IMR-90 (cell line): ENCODE measurements at regions not wholly inside any gene's neighbourhood (a gene's known extent, or its start where the extent isn't known, plus 50 kb on each side); places are given as distances from the start of the nearest gene placed in this dataset.

ENCODE experiments used
- ATAC-seq: fragments of 200-7000 bp; cut with Tn5 transposase; 2 replicates; pipeline ENCODE4 v1.9.1; 2020; ENCODE audit warnings: low read depth, mild to moderate bottlenecking, moderate library complexity
- BruUV-seq: library from RNA; stranded (reverse); fragments of 400-500 nt; replicated peaks from 2 replicates; lab custom pipeline; 2021; lab: Mats Ljungman, UMichigan
- CTCF ChIA-PET: fragments of 300-600 bp; formaldehyde crosslinking; extraction: SDS; loops from one replicate; lab custom pipeline; 2021; ENCODE audit warnings: antibody characterized with exemption; lab: Yijun Ruan, JAX
- POLR2A ChIA-PET: fragments of 300-600 bp; sonication (Branson Sonifier 250); formaldehyde crosslinking; loops from one replicate; lab custom pipeline; 2022; ENCODE audit warnings: antibody characterized with exemption; ENCODE audit not compliant: unreplicated experiment; lab: Charles Lee
- DNase-seq: peaks from one replicate; pipeline ENCODE4 v3.0.0; 2013
- H2AFZ ChIP-seq: replicated peaks from 2 replicates; pipeline ENCODE3; 2013; ENCODE audit warnings: low read length, mild to moderate bottlenecking; ENCODE audit not compliant: poor library complexity
- H2AK5ac ChIP-seq: 2 replicates; pipeline ENCODE4 v1.6.1; 2013; ENCODE audit warnings: low read depth, low read length, inconsistent platforms
- H2AK9ac ChIP-seq: replicated peaks from 2 replicates; pipeline ENCODE3; 2013; ENCODE audit warnings: mild to moderate bottlenecking, low read depth, low read length, moderate library complexity; ENCODE audit not compliant: poor library complexity
- H2BK120ac ChIP-seq: 2 replicates; pipeline ENCODE4 v1.6.1; 2013; ENCODE audit warnings: low read depth, low read length, inconsistent platforms
- H2BK15ac ChIP-seq: 3 replicates; pipeline ENCODE4 v1.6.1; 2013; ENCODE audit warnings: low read depth, low read length, inconsistent platforms
- H2BK20ac ChIP-seq: 2 replicates; pipeline ENCODE4 v1.6.1; 2013; ENCODE audit warnings: low read depth, mild to moderate bottlenecking, inconsistent platforms, low read length, moderate library complexity
- H2BK5ac ChIP-seq: 2 replicates; pipeline ENCODE4 v1.6.1; 2013; ENCODE audit warnings: mild to moderate bottlenecking, low read depth, low read length, inconsistent platforms; ENCODE audit not compliant: poor library complexity, severe bottlenecking
- H3K14ac ChIP-seq: replicated peaks from 2 replicates; pipeline ENCODE4 v1.6.1; 2013; ENCODE audit warnings: low read depth, low read length, inconsistent platforms
- H3K18ac ChIP-seq: 2 replicates; pipeline ENCODE4 v1.6.1; 2013; ENCODE audit warnings: low read depth, low read length, control low read depth
- H3K23ac ChIP-seq: 2 replicates; pipeline ENCODE4 v1.6.1; 2013; ENCODE audit warnings: low read depth, low read length, inconsistent platforms
- H3K27ac ChIP-seq: 2 replicates; pipeline ENCODE4 v1.5.1; 2013; ENCODE audit warnings: mild to moderate bottlenecking, control low read depth, low read length; ENCODE audit not compliant: insufficient read depth
- H3K27me3 ChIP-seq: 2 replicates; pipeline ENCODE4 v1.6.1; 2013; ENCODE audit warnings: low read length; ENCODE audit not compliant: control insufficient read depth, insufficient read depth
- H3K36me3 ChIP-seq: 2 replicates; pipeline ENCODE4 v1.6.1; 2013; ENCODE audit warnings: low read length, mixed read lengths; ENCODE audit not compliant: control insufficient read depth, insufficient read depth
- H3K4ac ChIP-seq: 2 replicates; pipeline ENCODE4 v1.6.1; 2013; ENCODE audit warnings: low read depth, low read length, inconsistent platforms
- H3K4me1 ChIP-seq: 2 replicates; pipeline ENCODE4 v1.6.1; 2013; ENCODE audit warnings: low read length, mixed read lengths; ENCODE audit not compliant: control insufficient read depth, insufficient read depth
- H3K4me2 ChIP-seq: 2 replicates; pipeline ENCODE4 v1.6.1; 2013; ENCODE audit warnings: low read depth, mild to moderate bottlenecking, control low read depth, low read length, moderate library complexity
- H3K4me3 ChIP-seq: 2 replicates; pipeline ENCODE4 v1.5.1; 2013; ENCODE audit warnings: low read depth, mild to moderate bottlenecking, control low read depth, low read length, moderate library complexity; ENCODE audit not compliant: insufficient read depth
- H3K56ac ChIP-seq: 2 replicates; pipeline ENCODE4 v1.6.1; 2013; ENCODE audit warnings: low read length, inconsistent platforms; ENCODE audit not compliant: insufficient read depth; ENCODE audit errors: extremely low read depth
- H3K79me1 ChIP-seq, 2 experiments: 2 replicates each; pipeline ENCODE4 v1.6.1; 2013; ENCODE audit warnings: low read length in 2 of 2, inconsistent platforms in 1 of 2, low read depth in 1 of 2
- H3K9ac ChIP-seq: 2 replicates; pipeline ENCODE4 v1.6.1; 2013; ENCODE audit warnings: low read depth, low read length, control low read depth
- H3K9me1 ChIP-seq: 2 replicates; pipeline ENCODE4 v1.6.1; 2013; ENCODE audit warnings: low read length, inconsistent platforms; ENCODE audit not compliant: insufficient read depth
- H3K9me3 ChIP-seq: 2 replicates; pipeline ENCODE4 v1.6.1; 2013; ENCODE audit warnings: low read length; ENCODE audit not compliant: control insufficient read depth, insufficient read depth
- H4K20me1 ChIP-seq: 2 replicates; pipeline ENCODE4 v1.6.1; 2013; ENCODE audit warnings: low read length, inconsistent platforms; ENCODE audit not compliant: insufficient read depth
- H4K5ac ChIP-seq: 2 replicates; pipeline ENCODE4 v1.6.1; 2013; ENCODE audit warnings: mild to moderate bottlenecking, low read depth, low read length, control low read depth
- H4K8ac ChIP-seq, 2 experiments: 2 replicates each; pipeline ENCODE4 v1.6.1; 2013; ENCODE audit warnings: low read depth in 2 of 2, low read length in 2 of 2, control low read depth in 1 of 2, inconsistent platforms in 1 of 2
- H4K91ac ChIP-seq: 2 replicates; pipeline ENCODE4 v1.6.1; 2013; ENCODE audit warnings: low read depth, low read length, inconsistent platforms; ENCODE audit not compliant: insufficient read depth
- CEBPB ChIP-seq: IDR thresholded peaks from 2 replicates; pipeline ENCODE4 v1.6.1; 2012; ENCODE audit warnings: low read depth, low read length, improper control_type of control experiment
- MAZ ChIP-seq: IDR thresholded peaks from 2 replicates; pipeline ENCODE4 v1.6.1; 2012; ENCODE audit warnings: low read depth, mild to moderate bottlenecking, low read length, improper control_type of control experiment, moderate library complexity, borderline replicate concordance
- MXI1 ChIP-seq: IDR thresholded peaks from 2 replicates; pipeline ENCODE4 v1.6.1; 2012; ENCODE audit warnings: low read depth, mild to moderate bottlenecking, low read length, moderate library complexity, borderline replicate concordance
- NFE2L2 ChIP-seq: fragments of 150-350 bp; IDR thresholded peaks from 2 replicates; pipeline ENCODE4 v1.6.1; 2016; ENCODE audit warnings: low read depth, mild to moderate bottlenecking, low read length
- SMC3 ChIP-seq: fragments of 150-350 bp; IDR thresholded peaks from 2 replicates; pipeline ENCODE4 v1.6.1; 2016; ENCODE audit warnings: low read depth, mild to moderate bottlenecking, antibody characterized with exemption, low read length, moderate library complexity
- WGBS, 2 experiments: methylation state at CpG; one replicate each; pipeline versions ENCODE4 v1.1.5 to v1.1.7; 2013; ENCODE audit warnings: missing lambda C conversion rate in 2 of 2; ENCODE audit not compliant: insufficient read length in 1 of 2; ENCODE audit errors: extremely low coverage in 2 of 2; 5-methylcytosine and 5-hydroxymethylcytosine counted together
- dilution Hi-C: fragments of 300-500 bp; cut with HindIII; formaldehyde crosslinking; loops from one replicate; pipeline ENCODE4 v1.14.3; 2018; ENCODE audit warnings: low sequenced_read_pairs; ENCODE audit not compliant: unreplicated experiment
- in situ Hi-C: fragments of 300-500 bp; cut with MboI; formaldehyde crosslinking; loops from 3 replicates; pipeline ENCODE4 v1.14.3; 2019; ENCODE audit warnings: low sequenced_read_pairs, inconsistent platforms, mixed read lengths
- intact Hi-C: fragments of 100-400 bp; cut with micrococcal nuclease; formaldehyde crosslinking; loops from 2 replicates; pipeline ENCODE4 v1.10.0; 2022
- TF ChIP-seq, protein P1 (sequence below): fragments of 150-350 bp; IDR thresholded peaks from 2 replicates; pipeline ENCODE4 v1.6.1; 2017; ENCODE audit warnings: mild to moderate bottlenecking, antibody characterized with exemption, low read length, low read depth
- TF ChIP-seq, protein P2 (sequence below): conservative IDR thresholded peaks from 2 replicates; pipeline ENCODE4 v1.5.1; 2012; ENCODE audit warnings: mild to moderate bottlenecking, low read depth, low read length, improper control_type of control experiment

DNA sequence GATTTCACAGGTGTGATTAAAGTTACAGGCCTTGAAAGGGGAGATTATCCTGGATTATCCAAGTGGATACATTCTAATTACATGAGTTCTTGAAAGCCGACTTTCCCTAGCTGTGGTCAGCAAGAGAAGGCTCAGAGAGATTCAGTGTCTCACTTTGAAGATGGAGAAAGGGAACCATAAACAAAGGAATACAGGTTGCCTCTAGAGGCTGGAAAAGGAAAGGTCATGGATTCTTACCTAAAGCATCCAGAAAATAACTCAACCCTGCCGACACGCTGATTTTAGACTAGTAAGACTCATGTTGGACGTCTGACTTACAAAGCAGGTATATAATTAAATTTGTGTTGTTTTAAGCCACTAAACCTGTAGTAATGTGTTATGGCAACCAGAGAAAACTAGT lies 1095.7 kb upstream of the ZEB2 start:
- no peaks in the 10 kb centered on the region; the same call in 1 of the 2 replicates for H3K4me1 ChIP-seq
- no peak overlapping the region for H3K4me3 ChIP-seq
- H3K4ac ChIP-seq, result no peak overlapping the region
- no peak overlapping the region for H3K56ac ChIP-seq
- ATAC-seq (no peak), DNase-seq (no peak)
- H3K79me1 ChIP-seq, result no peaks in the 10 kb centered on the region
- H3K27me3 ChIP-seq, result no peaks in the 10 kb centered on the region
- no peaks in the 10 kb centered on the region for H4K20me1 ChIP-seq
- H3K9ac ChIP-seq, result no peak overlapping the region
- no peaks in the 10 kb centered on the region for H3K9me3 ChIP-seq
- no TSS peak for BruUV-seq
- no CpG with 5 or more reads among the region's 4 CpGs for WGBS, 2 experiments
- no peak overlapping the region for H2AK5ac ChIP-seq
- no peak overlapping the region for H3K27ac ChIP-seq
- H2BK5ac ChIP-seq, result no peak overlapping the region
- intact Hi-C loops (no loop called here), in situ Hi-C loops (no loop called here), dilution Hi-C loops (no loop called here)
- no peak overlapping the region for H4K8ac ChIP-seq
- H3K9me1 ChIP-seq, result no peaks in the 10 kb centered on the region
- no peak overlapping the region for H3K18ac ChIP-seq
- H2BK120ac ChIP-seq, result no peak overlapping the region
- no peak overlapping the region for H3K14ac ChIP-seq
- TF ChIP-seq MAZ, result no peak
- TF ChIP-seq, protein P1, sequence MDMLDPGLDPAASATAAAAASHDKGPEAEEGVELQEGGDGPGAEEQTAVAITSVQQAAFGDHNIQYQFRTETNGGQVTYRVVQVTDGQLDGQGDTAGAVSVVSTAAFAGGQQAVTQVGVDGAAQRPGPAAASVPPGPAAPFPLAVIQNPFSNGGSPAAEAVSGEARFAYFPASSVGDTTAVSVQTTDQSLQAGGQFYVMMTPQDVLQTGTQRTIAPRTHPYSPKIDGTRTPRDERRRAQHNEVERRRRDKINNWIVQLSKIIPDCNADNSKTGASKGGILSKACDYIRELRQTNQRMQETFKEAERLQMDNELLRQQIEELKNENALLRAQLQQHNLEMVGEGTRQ, result no peak
- TF ChIP-seq, protein P2, sequence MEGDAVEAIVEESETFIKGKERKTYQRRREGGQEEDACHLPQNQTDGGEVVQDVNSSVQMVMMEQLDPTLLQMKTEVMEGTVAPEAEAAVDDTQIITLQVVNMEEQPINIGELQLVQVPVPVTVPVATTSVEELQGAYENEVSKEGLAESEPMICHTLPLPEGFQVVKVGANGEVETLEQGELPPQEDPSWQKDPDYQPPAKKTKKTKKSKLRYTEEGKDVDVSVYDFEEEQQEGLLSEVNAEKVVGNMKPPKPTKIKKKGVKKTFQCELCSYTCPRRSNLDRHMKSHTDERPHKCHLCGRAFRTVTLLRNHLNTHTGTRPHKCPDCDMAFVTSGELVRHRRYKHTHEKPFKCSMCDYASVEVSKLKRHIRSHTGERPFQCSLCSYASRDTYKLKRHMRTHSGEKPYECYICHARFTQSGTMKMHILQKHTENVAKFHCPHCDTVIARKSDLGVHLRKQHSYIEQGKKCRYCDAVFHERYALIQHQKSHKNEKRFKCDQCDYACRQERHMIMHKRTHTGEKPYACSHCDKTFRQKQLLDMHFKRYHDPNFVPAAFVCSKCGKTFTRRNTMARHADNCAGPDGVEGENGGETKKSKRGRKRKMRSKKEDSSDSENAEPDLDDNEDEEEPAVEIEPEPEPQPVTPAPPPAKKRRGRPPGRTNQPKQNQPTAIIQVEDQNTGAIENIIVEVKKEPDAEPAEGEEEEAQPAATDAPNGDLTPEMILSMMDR, result no peak
- TF ChIP-seq NFE2L2, result no peak
- TF ChIP-seq CEBPB, result no peak
- no peak for TF ChIP-seq MXI1
- no peak for TF ChIP-seq SMC3
- no peak overlapping the region for H3K4me2 ChIP-seq
- H3K36me3 ChIP-seq, result no peaks in the 10 kb centered on the region
- H3K23ac ChIP-seq, result no peak overlapping the region
- H4K5ac ChIP-seq, result no peak overlapping the region
- ChIA-PET CTCF (no interaction called here), POLR2A (no interaction called here)
- no peak overlapping the region for H2AK9ac ChIP-seq
- H2BK15ac ChIP-seq, result no peak overlapping the region
- H4K91ac ChIP-seq, result no peak overlapping the region
- no peak overlapping the region for H2BK20ac ChIP-seq
- no peak overlapping the region for H2AFZ ChIP-seq
